ENCODE measurements at regions not wholly inside any gene's neighbourhood (a gene's known extent, or its start where the extent isn't known, plus 50 kb on each side); places are given as distances from the start of the nearest gene placed in this dataset.

DNA sequence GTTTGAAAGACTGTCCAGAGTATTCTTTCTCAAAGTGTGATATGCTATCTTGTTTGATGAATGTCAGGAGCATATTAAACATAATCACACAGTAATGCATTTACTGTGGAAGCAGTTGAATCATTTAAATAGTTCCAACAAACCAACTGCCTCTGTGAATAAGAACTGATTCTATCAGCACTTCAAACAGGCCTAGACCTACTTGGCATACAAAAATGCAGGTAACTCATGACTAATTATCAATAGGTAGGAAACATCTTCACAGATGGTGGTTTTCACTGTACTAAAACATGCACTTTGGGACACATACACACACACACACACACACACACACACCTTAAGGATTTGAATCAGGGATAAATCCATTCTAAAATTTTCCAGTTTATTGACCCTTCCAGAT is 91.2 kb upstream of the SNX2 start:
- Histone ChIP-seq H2AFZ (ENCODE audit: low read depth) (no peak overlapping the region), H3K36me3 (replicated peaks in 1 of 2; ENCODE audit: control insufficient read depth in 1 of 2, insufficient read depth in 2 of 2, low read length in 1 of 2) (no peaks in the 10 kb centered on the region), H3K9me3 (no peaks in the 10 kb centered on the region), H3K9ac (no peak overlapping the region), H3K27ac (ENCODE audit: low read depth in 2 of 2, low read length in 1 of 2) (no peak overlapping the region), H3K27me3 (ENCODE audit: insufficient read depth) (no peaks in the 10 kb centered on the region), H3K4me2 (no peak overlapping the region), H3F3A (replicated peaks; ENCODE audit: insufficient read depth) (no peaks in the 10 kb centered on the region), H3K9me2 (no peaks in the 10 kb centered on the region), H3K4me1 (ENCODE audit: control insufficient read depth in 1 of 2, insufficient read depth in 2 of 2, low read depth in 1 of 2, low read length in 1 of 2) (no peaks in the 10 kb centered on the region), H3K4me3 (ENCODE audit: low read depth in 2 of 2, low read length in 1 of 2) (no peak overlapping the region), H4K20me1 (ENCODE audit: insufficient read depth) (no peaks in the 10 kb centered on the region), H3K79me2 (ENCODE audit: insufficient read depth) (no peaks in the 10 kb centered on the region)
- TF ChIP-seq RFX5 (IDR thresholded peaks at IDR 0.05; ENCODE audit: low read length) (no peak), RXRA (IDR thresholded peaks at IDR 0.05; ENCODE audit: borderline replicate concordance, low read depth) (no peak), MXI1 (IDR thresholded peaks at IDR 0.05; ENCODE audit: low read depth, low read length) (no peak), SIN3A (IDR thresholded peaks at IDR 0.05; ENCODE audit: borderline replicate concordance, low read depth, low read length) (no peak), EP300 (IDR thresholded peaks at IDR 0.05; ENCODE audit: borderline replicate concordance in 1 of 2, low read depth in 1 of 2, low read length in 1 of 2) (no peak), GABPA (IDR thresholded peaks at IDR 0.05; ENCODE audit: low read depth) (no peak)
- POLR2A ChIA-PET: no interaction called here
- no peak for DNase-seq
- CTCF ChIA-PET: no interaction called here

GRCh38 chr5:122690266-122690665 is 84.6 kb upstream of the SNX2 start:
- H3K9me3 ChIP-seq: no peaks in the 10 kb centered on the region
- ChIA-PET CTCF (interaction anchor here (0.9 to 1.5 kb wide), 2 partner anchors 13 to 14 kb away, joined by 3 to 4 read pairs; no protein-coding TSS in a partner anchor), POLR2A (no interaction called here)
- H3K27me3 ChIP-seq (ENCODE audit: insufficient read depth): no peaks in the 10 kb centered on the region
- no peak overlapping the region for H3K4me2 ChIP-seq
- no peak overlapping the region for H3K9ac ChIP-seq
- no peaks in the 10 kb centered on the region for H3K79me2 ChIP-seq (ENCODE audit: insufficient read depth)
- H3K9me2 ChIP-seq: no peaks in the 10 kb centered on the region
- no peaks in the 10 kb centered on the region for H4K20me1 ChIP-seq (ENCODE audit: insufficient read depth)
- TF ChIP-seq MEF2A (IDR thresholded peaks at IDR 0.05; ENCODE audit: borderline replicate concordance, low read depth) (no peak), RXRA (IDR thresholded peaks at IDR 0.05; ENCODE audit: borderline replicate concordance, low read depth) (no peak), RFX5 (IDR thresholded peaks at IDR 0.05; ENCODE audit: low read length) (no peak), EZH2phosphoT487 (IDR thresholded peaks at IDR 0.05; ENCODE audit: borderline replicate concordance, low read depth) (no peak)
- TF ChIP-seq, protein P1, sequence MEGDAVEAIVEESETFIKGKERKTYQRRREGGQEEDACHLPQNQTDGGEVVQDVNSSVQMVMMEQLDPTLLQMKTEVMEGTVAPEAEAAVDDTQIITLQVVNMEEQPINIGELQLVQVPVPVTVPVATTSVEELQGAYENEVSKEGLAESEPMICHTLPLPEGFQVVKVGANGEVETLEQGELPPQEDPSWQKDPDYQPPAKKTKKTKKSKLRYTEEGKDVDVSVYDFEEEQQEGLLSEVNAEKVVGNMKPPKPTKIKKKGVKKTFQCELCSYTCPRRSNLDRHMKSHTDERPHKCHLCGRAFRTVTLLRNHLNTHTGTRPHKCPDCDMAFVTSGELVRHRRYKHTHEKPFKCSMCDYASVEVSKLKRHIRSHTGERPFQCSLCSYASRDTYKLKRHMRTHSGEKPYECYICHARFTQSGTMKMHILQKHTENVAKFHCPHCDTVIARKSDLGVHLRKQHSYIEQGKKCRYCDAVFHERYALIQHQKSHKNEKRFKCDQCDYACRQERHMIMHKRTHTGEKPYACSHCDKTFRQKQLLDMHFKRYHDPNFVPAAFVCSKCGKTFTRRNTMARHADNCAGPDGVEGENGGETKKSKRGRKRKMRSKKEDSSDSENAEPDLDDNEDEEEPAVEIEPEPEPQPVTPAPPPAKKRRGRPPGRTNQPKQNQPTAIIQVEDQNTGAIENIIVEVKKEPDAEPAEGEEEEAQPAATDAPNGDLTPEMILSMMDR (IDR thresholded peaks at IDR 0.05): no peak
- H3K36me3 ChIP-seq (replicated peaks in 1 of 2; ENCODE audit: control insufficient read depth in 1 of 2, insufficient read depth in 2 of 2, low read length in 1 of 2): no peaks in the 10 kb centered on the region
- no peaks in the 10 kb centered on the region for H3F3A ChIP-seq (replicated peaks; ENCODE audit: insufficient read depth)
- no peak overlapping the region for H3K4me3 ChIP-seq (ENCODE audit: low read depth in 2 of 2, low read length in 1 of 2)
- 79% methylated on average over 1 of the region's 1 CpG for WGBS (ENCODE audit: low lambda C conversion rate)
- no peak overlapping the region for H2AFZ ChIP-seq (ENCODE audit: low read depth)
- H3K4me1 ChIP-seq (ENCODE audit: control insufficient read depth in 1 of 2, insufficient read depth in 2 of 2, low read depth in 1 of 2, low read length in 1 of 2): no peaks in the 10 kb centered on the region
- DNase-seq: no peak
- H3K27ac ChIP-seq (ENCODE audit: low read depth in 2 of 2, low read length in 1 of 2): no peak overlapping the region

- ChIA-PET POLR2A (no interaction called here), CTCF (interaction anchor here (1.9 kb wide), 1 partner anchor 13 kb away, joined by 6 read pairs; no protein-coding TSS in a partner anchor)
- no peak overlapping the region for H3K9ac ChIP-seq
- H4K20me1 ChIP-seq (ENCODE audit: insufficient read depth): no peaks in the 10 kb centered on the region
- H3K9me3 ChIP-seq: no peaks in the 10 kb centered on the region
- no peaks in the 10 kb centered on the region for H3K79me2 ChIP-seq (ENCODE audit: insufficient read depth)
- H3K4me1 ChIP-seq (ENCODE audit: control insufficient read depth in 1 of 2, insufficient read depth in 2 of 2, low read depth in 1 of 2, low read length in 1 of 2): no peaks in the 10 kb centered on the region
- H3K27ac ChIP-seq (ENCODE audit: low read depth in 2 of 2, low read length in 1 of 2): no peak overlapping the region
- H3F3A ChIP-seq (replicated peaks; ENCODE audit: insufficient read depth): no peaks in the 10 kb centered on the region
- H3K36me3 ChIP-seq (replicated peaks in 1 of 2; ENCODE audit: control insufficient read depth in 1 of 2, insufficient read depth in 2 of 2, low read length in 1 of 2): no peaks in the 10 kb centered on the region
- no peak overlapping the region for H3K4me3 ChIP-seq (ENCODE audit: low read depth in 2 of 2, low read length in 1 of 2)
- H3K9me2 ChIP-seq: no peaks in the 10 kb centered on the region
- no peaks in the 10 kb centered on the region for H3K27me3 ChIP-seq (ENCODE audit: insufficient read depth)
- H2AFZ ChIP-seq (ENCODE audit: low read depth): no peak overlapping the region
- WGBS (ENCODE audit: low lambda C conversion rate): 56% methylated on average over 3 of the region's 3 CpGs
- DNase-seq: no peak
- H3K4me2 ChIP-seq: no peak overlapping the region
- no peak for TF ChIP-seq POLR2AphosphoS5 (IDR thresholded peaks at IDR 0.05; ENCODE audit: low read depth, low read length)
- TF ChIP-seq GABPA (IDR thresholded peaks at IDR 0.05; ENCODE audit: low read depth): no peak
- no peak for TF ChIP-seq EP300 (IDR thresholded peaks at IDR 0.05; ENCODE audit: borderline replicate concordance in 1 of 2, low read depth in 1 of 2, low read length in 1 of 2)
- TF ChIP-seq RAD21 (IDR thresholded peaks at IDR 0.05; ENCODE audit: low read length): no peak
- TF ChIP-seq SMC3 (IDR thresholded peaks at IDR 0.05; ENCODE audit: low read depth, low read length): no peak
- no peak for TF ChIP-seq RFX5 (IDR thresholded peaks at IDR 0.05; ENCODE audit: low read length)
- no peak for TF ChIP-seq MXI1 (IDR thresholded peaks at IDR 0.05; ENCODE audit: low read depth, low read length)
- no peak for TF ChIP-seq TEAD4 (IDR thresholded peaks at IDR 0.05; ENCODE audit: borderline replicate concordance, insufficient read depth)
- TF ChIP-seq RCOR1 (IDR thresholded peaks at IDR 0.05; ENCODE audit: low read length): no peak
- TF ChIP-seq JUND (IDR thresholded peaks at IDR 0.05): no peak
- no peak for TF ChIP-seq EZH2phosphoT487 (IDR thresholded peaks at IDR 0.05; ENCODE audit: borderline replicate concordance, low read depth)
- TF ChIP-seq MAX (IDR thresholded peaks at IDR 0.05; ENCODE audit: low read depth): no peak
- no peak for TF ChIP-seq TCF12 (IDR thresholded peaks at IDR 0.05)
- no peak for TF ChIP-seq USF1 (IDR thresholded peaks at IDR 0.05; ENCODE audit: borderline replicate concordance, low read depth)
- TF ChIP-seq IRF3 (IDR thresholded peaks at IDR 0.05; ENCODE audit: low read depth, low read length): no peak
- TF ChIP-seq FOSL2 (IDR thresholded peaks at IDR 0.05; ENCODE audit: borderline replicate concordance, low read depth): no peak
Observed at GRCh38 chr5:122691931-122692330, 82.9 kb upstream of the SNX2 start.
